Cerebellar cortex (tissue), 1 donor: ENCODE measurements at regions not wholly inside any gene's neighbourhood (a gene's known extent, or its start where the extent isn't known, plus 50 kb on each side); places are given as distances from the start of the nearest gene placed in this dataset.
A peak's percentile ranks its signal among the peaks of the same experiment; 100 is the strongest.

Experiments
- DNase-seq: peaks from one replicate; pipeline ENCODE4 v3.0.0-alpha.2; 2015; ENCODE audit warnings: low spot score

GRCh38 chr6:139676718-139677117 lies 302.3 kb upstream of the CITED2 start:
- DNase-seq, result no peak

GRCh38 chr6:139666284-139666683 lies 291.8 kb upstream of the CITED2 start:
- no peak for DNase-seq

- DNase-seq, result no peak
These were observed 289.5 kb upstream of the CITED2 start for GRCh38 chr6:139663996-139664395.

- no peak for DNase-seq
These were observed 285.3 kb upstream of the CITED2 start for GRCh38 chr6:139659711-139660110.

GRCh38 chr6:139659196-139659595 lies 284.7 kb upstream of the CITED2 start:
- DNase-seq, result no peak

- DNase-seq, result no peak
These were observed 282.7 kb upstream of the CITED2 start for GRCh38 chr6:139657119-139657518.

- DNase-seq, result no peak
These were observed 281.6 kb upstream of the CITED2 start for GRCh38 chr6:139655783-139656705.

GRCh38 chr6:139654888-139655782 lies 280.7 kb upstream of the CITED2 start:
- no peak for DNase-seq

GRCh38 chr6:139654309-139654708 lies 279.9 kb upstream of the CITED2 start:
- DNase-seq, result no peak

- DNase-seq, result no peak
These were observed 278.7 kb upstream of the CITED2 start for GRCh38 chr6:139653111-139653510.

- no peak for DNase-seq
These were observed 276.5 kb upstream of the CITED2 start for GRCh38 chr6:139650941-139651340.

- no peak for DNase-seq
These were observed 275.3 kb upstream of the CITED2 start for GRCh38 chr6:139649732-139650131.

GRCh38 chr6:139649128-139649527 lies 274.7 kb upstream of the CITED2 start:
- DNase-seq, result no peak

GRCh38 chr6:139648430-139649000 lies 274.1 kb upstream of the CITED2 start:
- DNase-seq, result no peak

- no peak for DNase-seq
These were observed 273.4 kb upstream of the CITED2 start for GRCh38 chr6:139647841-139648240.

- DNase-seq, result no peak
These were observed 272.6 kb upstream of the CITED2 start for GRCh38 chr6:139647016-139647415.

- peak; percentile 20 for DNase-seq
These were observed 270.4 kb upstream of the CITED2 start for GRCh38 chr6:139644821-139645220.

- no peak for DNase-seq
These were observed 269.5 kb upstream of the CITED2 start for GRCh38 chr6:139643986-139644385.

- DNase-seq, result peak; percentile 31
These were observed 267.9 kb upstream of the CITED2 start for GRCh38 chr6:139642346-139642745.

- DNase-seq, result no peak
These were observed 266.9 kb upstream of the CITED2 start for GRCh38 chr6:139641376-139641775.

- no peak for DNase-seq
These were observed 266.5 kb upstream of the CITED2 start for GRCh38 chr6:139640921-139641320.

- DNase-seq, result no peak
These were observed 266.0 kb upstream of the CITED2 start for GRCh38 chr6:139640448-139640847.

- DNase-seq, result no peak
These were observed 265.1 kb upstream of the CITED2 start for GRCh38 chr6:139639507-139639906.
